ENCODE measurements at regions not wholly inside any gene's neighbourhood (a gene's known extent, or its start where the extent isn't known, plus 50 kb on each side); places are given as distances from the start of the nearest gene placed in this dataset.

GRCh38 chr2:240271716-240272341 is 131.4 kb upstream of the OTOS start:
- Histone ChIP-seq H3K14ac (ENCODE audit: insufficient read length) (no peak overlapping the region), H3K36me3 (ENCODE audit: control insufficient read depth in 2 of 4, insufficient read depth in 4 of 4, low read length in 3 of 4) (no peaks in the 10 kb centered on the region), H2AK5ac (ENCODE audit: low read depth, low read length) (no peak overlapping the region), H4K5ac (ENCODE audit: insufficient read length, low read depth, low read length) (no peak overlapping the region), H3K9ac (replicated peaks in 1 of 4; ENCODE audit: extremely low read depth in 1 of 4, low read depth in 3 of 4, low read length in 3 of 4) (no peak overlapping the region), H4K91ac (replicated peaks; ENCODE audit: insufficient read length, low read length) (no peak overlapping the region), H2BK20ac (ENCODE audit: low read length) (no peak overlapping the region), H4K8ac (ENCODE audit: extremely low read depth, insufficient read depth, low read length) (no peak overlapping the region), H3K79me2 (ENCODE audit: control insufficient read depth in 1 of 2, insufficient read depth in 2 of 2, low read length in 2 of 2) (no peaks in the 10 kb centered on the region), H3K56ac (replicated peaks; ENCODE audit: insufficient read length, low read depth, low read length) (no peak overlapping the region), H2BK5ac (ENCODE audit: low read depth, low read length) (no peak overlapping the region), H2BK15ac (ENCODE audit: low read length) (no peak overlapping the region), H3K4me2 (ENCODE audit: insufficient read depth in 1 of 2, low read depth in 2 of 2, low read length in 2 of 2) (no peak overlapping the region), H3K27me3 (replicated peaks in 1 of 4; ENCODE audit: control insufficient read depth in 3 of 4, extremely low read depth in 1 of 4, insufficient read depth in 3 of 4, low read length in 3 of 4) (no peaks in the 10 kb centered on the region), H3K9me3 (ENCODE audit: insufficient read depth in 2 of 2, low read depth in 1 of 2, low read length in 1 of 2) (peaks cover 16 to 21% of the 10 kb centered on the region in 2 experiments), H3K23ac (ENCODE audit: insufficient read length) (no peak overlapping the region), H3K4me3 (ENCODE audit: extremely low read depth in 1 of 4, insufficient read depth in 2 of 4, low read depth in 3 of 4, low read length in 4 of 4) (no peak overlapping the region), H3K4ac (replicated peaks; ENCODE audit: insufficient read length, low read depth, low read length) (no peak overlapping the region), H2AFZ (ENCODE audit: low read length) (no peak overlapping the region), H4K20me1 (replicated peaks in 1 of 2; ENCODE audit: control insufficient read depth in 1 of 2, insufficient read depth in 2 of 2, low read length in 2 of 2) (no peaks in the 10 kb centered on the region), H3K27ac (ENCODE audit: low read depth, low read length) (no peak overlapping the region), H3K18ac (ENCODE audit: extremely low read depth, low read length) (no peak overlapping the region), H3K23me2 (ENCODE audit: low read depth, low read length) (no peaks in the 10 kb centered on the region), H2BK120ac (replicated peaks; ENCODE audit: low read depth, low read length) (no peak overlapping the region), H2BK12ac (ENCODE audit: low read depth, low read length) (no peak overlapping the region), H3K4me1 (replicated peaks in 1 of 4; ENCODE audit: control insufficient read depth in 3 of 4, insufficient read depth in 4 of 4, low read length in 3 of 4) (no peaks in the 10 kb centered on the region), H3K79me1 (ENCODE audit: low read depth, low read length) (no peaks in the 10 kb centered on the region)
- FAIRE-seq (no peak), DNase-seq (ENCODE audit: low read depth in 1 of 2, low spot score in 2 of 2) (no peak)
- ChIA-PET CTCF (ENCODE audit: partially characterized antibody) (no interaction called here), POLR2A (ENCODE audit: partially characterized antibody) (no interaction called here)
- 75% methylated on average over 4 of the region's 4 CpGs; no CpG with 5 or more reads in 1 of the 2 experiments for WGBS, 2 experiments (ENCODE audit: extremely low coverage in 1 of 2, insufficient coverage in 1 of 2, insufficient read length in 1 of 2, insufficient replicate concordance in 2 of 2, low coverage in 1 of 2, low lambda C conversion rate in 2 of 2, missing lambda C conversion rate in 1 of 2)
- TF ChIP-seq EGR1 (IDR thresholded peaks at IDR 0.05; ENCODE audit: borderline replicate concordance, low read depth, low read length) (no peak), TBP (IDR thresholded peaks at IDR 0.05; ENCODE audit: low read depth, low read length) (no peak), SUZ12 (IDR thresholded peaks at IDR 0.05; ENCODE audit: low read length) (no peak), TCF12 (IDR thresholded peaks at IDR 0.05; ENCODE audit: low read depth, low read length) (no peak), USF2 (IDR thresholded peaks at IDR 0.05; ENCODE audit: low read length) (no peak), HDAC2 (IDR thresholded peaks at IDR 0.05; ENCODE audit: borderline replicate concordance in 1 of 2, low read depth in 2 of 2, low read length in 2 of 2) (no peak), SP4 (IDR thresholded peaks at IDR 0.05; ENCODE audit: low read length) (no peak), CHD2 (IDR thresholded peaks at IDR 0.05; ENCODE audit: low read length) (no peak), PHF8 (conservative IDR thresholded peaks at IDR 0.05; ENCODE audit: low read depth, low read length) (no peak), CEBPB (IDR thresholded peaks at IDR 0.05; ENCODE audit: low read depth, low read length) (no peak), JUND (IDR thresholded peaks at IDR 0.05; ENCODE audit: low read length) (no peak)
- TF ChIP-seq, protein P1, sequence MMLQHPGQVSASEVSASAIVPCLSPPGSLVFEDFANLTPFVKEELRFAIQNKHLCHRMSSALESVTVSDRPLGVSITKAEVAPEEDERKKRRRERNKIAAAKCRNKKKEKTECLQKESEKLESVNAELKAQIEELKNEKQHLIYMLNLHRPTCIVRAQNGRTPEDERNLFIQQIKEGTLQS (IDR thresholded peaks at IDR 0.05; ENCODE audit: insufficient read depth, low read depth, low read length) = no peak
- TF ChIP-seq, protein P2, sequence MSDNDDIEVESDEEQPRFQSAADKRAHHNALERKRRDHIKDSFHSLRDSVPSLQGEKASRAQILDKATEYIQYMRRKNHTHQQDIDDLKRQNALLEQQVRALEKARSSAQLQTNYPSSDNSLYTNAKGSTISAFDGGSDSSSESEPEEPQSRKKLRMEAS (IDR thresholded peaks at IDR 0.05) = no peak

Measured in H1 (cell line).